ENCODE measurements at regions not wholly inside any gene's neighbourhood (a gene's known extent, or its start where the extent isn't known, plus 50 kb on each side); places are given as distances from the start of the nearest gene placed in this dataset.

DNA sequence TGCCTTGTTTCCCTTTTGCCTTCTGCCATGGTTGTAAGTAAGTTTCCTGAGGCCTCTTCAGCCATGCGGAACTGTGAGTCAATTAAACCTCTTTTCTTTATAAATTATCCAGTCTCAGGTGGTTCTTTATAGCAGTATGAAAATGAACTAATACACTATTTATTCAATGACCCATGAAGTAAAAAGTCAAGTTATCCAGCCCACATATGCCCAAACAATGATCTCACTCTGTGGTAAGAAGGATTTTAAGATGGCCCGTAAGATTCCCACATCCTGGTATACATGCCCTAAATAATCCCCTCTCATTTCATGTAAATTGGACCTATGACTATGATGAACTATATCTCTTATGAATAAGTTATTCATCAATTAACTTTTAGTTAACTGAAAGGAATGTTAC, 1008.3 kb upstream of the B3GALT2 start:
- TF ChIP-seq CTCF (IDR thresholded peaks at IDR 0.05; ENCODE audit: low read length), result no peak
- TF ChIP-seq EZH2 (IDR thresholded peaks at IDR 0.05; ENCODE audit: borderline replicate concordance, low read length), result no peak
